Liver (tissue), 8 donors: ENCODE measurements at regions not wholly inside any gene's neighbourhood (a gene's known extent, or its start where the extent isn't known, plus 50 kb on each side); places are given as distances from the start of the nearest gene placed in this dataset.

Experiments
- DNase-seq: peaks from one replicate; pipeline ENCODE4 v3.0.0-alpha.2; 2017; ENCODE audit warnings: low spot score
- H3K27ac ChIP-seq, 2 donors: one replicate each; pipeline ENCODE4 v1.7.0; 2013; ENCODE audit warnings: inconsistent platforms in 2 of 2, low read length in 2 of 2, control low read depth in 1 of 2, low read depth in 1 of 2, mild to moderate bottlenecking in 1 of 2
- H3K27me3 ChIP-seq, 4 donors: one replicate each; pipeline versions ENCODE4 v1.6.1 to v1.7.0; 2013; ENCODE audit warnings: low read length in 3 of 4, inconsistent platforms in 1 of 4, mild to moderate bottlenecking in 1 of 4, moderate library complexity in 1 of 4; ENCODE audit not compliant: control insufficient read depth in 4 of 4, insufficient read depth in 4 of 4
- H3K36me3 ChIP-seq, 4 donors: one replicate each; pipeline versions ENCODE4 v1.6.1 to v1.7.0; 2013; ENCODE audit warnings: low read length in 3 of 4, mild to moderate bottlenecking in 3 of 4, low read depth in 1 of 4, moderate library complexity in 1 of 4; ENCODE audit not compliant: control insufficient read depth in 4 of 4, insufficient read depth in 3 of 4
- H3K4me1 ChIP-seq, 4 donors: one replicate each; pipeline versions ENCODE4 v1.6.1 to v1.7.0; 2013; ENCODE audit warnings: low read length in 3 of 4, mild to moderate bottlenecking in 3 of 4, moderate library complexity in 1 of 4; ENCODE audit not compliant: control insufficient read depth in 4 of 4, insufficient read depth in 4 of 4
- H3K4me3 ChIP-seq, 3 donors: one replicate each; pipeline versions ENCODE4 v1.6.1 to v1.7.0; 2013; ENCODE audit warnings: low read length in 3 of 3, control low read depth in 1 of 3, low read depth in 1 of 3, mild to moderate bottlenecking in 1 of 3
- H3K9ac ChIP-seq, 2 donors: one replicate each; pipeline ENCODE4 v1.7.0; 2013; ENCODE audit warnings: low read length in 2 of 2, mild to moderate bottlenecking in 2 of 2, moderate library complexity in 2 of 2, control low read depth in 1 of 2, low read depth in 1 of 2
- H3K9me3 ChIP-seq, 4 donors: one replicate each; pipeline versions ENCODE4 v1.6.1 to v1.7.0; 2013; ENCODE audit warnings: low read length in 3 of 4; ENCODE audit not compliant: control insufficient read depth in 4 of 4
- CTCF ChIP-seq: fragments of 150-350 bp; IDR thresholded peaks from 2 replicates; pipeline ENCODE4 v1.5.1; 2017; ENCODE audit warnings: improper control_type of control experiment, low read depth, low read length; ENCODE audit not compliant: missing input control
- EGR1 ChIP-seq, 2 donors: IDR thresholded peaks; 2 replicates each; pipeline ENCODE4 v1.6.1; 2016 to 2018; ENCODE audit warnings: antibody characterized with exemption in 2 of 2, low read depth in 2 of 2
- FOXA1 ChIP-seq: IDR thresholded peaks from 2 replicates; pipeline ENCODE4 v1.6.1; 2016; ENCODE audit warnings: antibody characterized with exemption
- FOXA2 ChIP-seq: IDR thresholded peaks from 2 replicates; pipeline ENCODE4 v1.6.1; 2016; ENCODE audit warnings: antibody characterized with exemption
- GABPA ChIP-seq, 2 donors: IDR thresholded peaks in 1 of 2; conservative IDR thresholded peaks in 1 of 2; 2 replicates each; pipeline ENCODE4 v1.6.1; 2016; ENCODE audit warnings: antibody characterized with exemption in 2 of 2, mild to moderate bottlenecking in 1 of 2, moderate library complexity in 1 of 2
- HNF4A ChIP-seq, 2 donors: conservative IDR thresholded peaks; 2 replicates each; pipeline ENCODE4 v1.6.1; 2016; ENCODE audit warnings: antibody characterized with exemption in 2 of 2, mild to moderate bottlenecking in 2 of 2
- JUND ChIP-seq, 2 donors: IDR thresholded peaks; 2 replicates each; pipeline ENCODE4 v1.6.1; 2016; ENCODE audit warnings: antibody characterized with exemption in 2 of 2
- MAX ChIP-seq: IDR thresholded peaks from 2 replicates; pipeline ENCODE4 v1.6.1; 2016; ENCODE audit warnings: antibody characterized with exemption
- NR2F2 ChIP-seq: IDR thresholded peaks from 2 replicates; pipeline ENCODE4 v1.6.1; 2016; ENCODE audit warnings: antibody characterized with exemption
- REST ChIP-seq: IDR thresholded peaks from 2 replicates; pipeline ENCODE4 v1.6.1; 2016; ENCODE audit warnings: antibody characterized with exemption, mild to moderate bottlenecking
- RXRA ChIP-seq, 2 donors: IDR thresholded peaks; 2 replicates each; pipeline ENCODE4 v1.6.1; 2017 to 2018; ENCODE audit warnings: antibody characterized with exemption in 2 of 2, mild to moderate bottlenecking in 1 of 2
- SP1 ChIP-seq: IDR thresholded peaks from 2 replicates; pipeline ENCODE4 v1.6.1; 2018; ENCODE audit warnings: antibody characterized with exemption, mild to moderate bottlenecking
- TAF1 ChIP-seq: conservative IDR thresholded peaks from 2 replicates; pipeline ENCODE4 v1.6.1; 2016; ENCODE audit warnings: antibody characterized with exemption, mild to moderate bottlenecking
- WGBS: extraction: QIAGEN DNeasy Blood & Tissue Kit; methylation state at CpG from one replicate; pipeline ENCODE4 v1.1.7; 2013; 5-methylcytosine and 5-hydroxymethylcytosine counted together
- TF ChIP-seq, protein P1 (sequence below): IDR thresholded peaks from 2 replicates; pipeline ENCODE4 v1.6.1; 2016; ENCODE audit warnings: antibody characterized with exemption
- donor health status: healthy.
- donor health status: healthy.
- donor health status: healthy.
- donor health status: healthy.
- donor health status: healthy.

DNA sequence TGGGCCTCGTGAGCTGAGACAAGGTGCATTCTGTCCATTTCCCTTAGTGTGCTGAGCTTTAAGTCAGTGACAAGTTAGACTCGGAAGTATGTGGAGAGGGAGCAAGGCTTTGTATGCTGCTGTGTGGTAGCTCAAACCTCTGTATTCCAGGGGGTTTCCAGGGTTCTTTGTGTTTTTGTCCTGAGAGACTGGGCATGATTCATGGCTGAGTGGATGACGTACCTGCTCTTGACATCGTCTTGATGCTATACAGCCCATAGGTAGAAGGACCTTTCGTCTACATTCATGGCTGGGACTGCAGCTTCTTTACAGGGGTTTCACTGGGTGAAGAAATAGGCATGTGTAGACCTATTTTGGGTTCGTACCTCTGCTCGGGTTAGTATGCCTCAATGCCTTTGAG lies 162.7 kb upstream of the WDR1 start:
- Histone ChIP-seq H3K9me3 (no peaks in the 10 kb centered on the region), H3K36me3 (no peaks in the 10 kb centered on the region), H3K27ac (no peak overlapping the region), H3K4me3 (no peak overlapping the region), H3K27me3 (no peaks in the 10 kb centered on the region), H3K9ac (no peak overlapping the region), H3K4me1 (no peaks in the 10 kb centered on the region)
- DNase-seq, result no peak
- 92% methylated on average over 7 of the region's 7 CpGs for WGBS
- TF ChIP-seq REST, result no peak
- TF ChIP-seq CTCF, result no peak
- TF ChIP-seq JUND (IDR thresholded peaks at IDR 0.05), result no peak
- TF ChIP-seq, protein P1, sequence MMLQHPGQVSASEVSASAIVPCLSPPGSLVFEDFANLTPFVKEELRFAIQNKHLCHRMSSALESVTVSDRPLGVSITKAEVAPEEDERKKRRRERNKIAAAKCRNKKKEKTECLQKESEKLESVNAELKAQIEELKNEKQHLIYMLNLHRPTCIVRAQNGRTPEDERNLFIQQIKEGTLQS, result no peak
- TF ChIP-seq FOXA2, result no peak
- TF ChIP-seq MAX, result no peak
- TF ChIP-seq GABPA (IDR thresholded peaks at IDR 0.05 in 1 of 2, conservative IDR thresholded peaks at IDR 0.05 in 1 of 2), result no peak
- no peak for TF ChIP-seq FOXA1

DNA sequence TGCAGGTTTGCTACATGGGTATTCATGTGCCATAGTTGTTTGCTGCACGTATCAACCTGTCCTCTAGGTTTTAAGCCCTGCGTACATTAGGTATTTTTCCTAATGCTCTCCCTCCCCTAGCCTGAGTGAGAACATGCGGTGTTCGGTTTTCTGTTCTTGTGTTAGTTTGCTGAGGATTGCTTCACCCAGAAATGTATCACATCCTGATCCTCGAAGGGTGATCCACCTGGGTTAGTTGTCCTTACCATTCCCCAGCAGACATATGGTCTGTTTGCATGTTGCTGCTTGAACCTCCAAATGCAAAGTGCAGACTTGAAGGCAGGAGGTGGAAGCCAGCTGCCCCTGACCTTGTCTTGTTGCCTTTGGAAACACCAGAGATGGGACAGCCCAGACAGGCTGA lies 161.5 kb upstream of the WDR1 start:
- Histone ChIP-seq H3K9ac (no peak overlapping the region), H3K4me3 (no peak overlapping the region), H3K4me1 (no peaks in the 10 kb centered on the region), H3K36me3 (no peaks in the 10 kb centered on the region), H3K9me3 (no peaks in the 10 kb centered on the region), H3K27me3 (no peaks in the 10 kb centered on the region), H3K27ac (no peak overlapping the region)
- 92% methylated on average over 5 of the region's 5 CpGs for WGBS
- no peak for DNase-seq
- TF ChIP-seq EGR1 (IDR thresholded peaks at IDR 0.05; ENCODE audit: low read depth in 2 of 2) (no peak), GABPA (IDR thresholded peaks at IDR 0.05 in 1 of 2, conservative IDR thresholded peaks at IDR 0.05 in 1 of 2) (no peak), MAX (no peak), HNF4A (conservative IDR thresholded peaks at IDR 0.05) (no peak), TAF1 (no peak), REST (no peak), NR2F2 (no peak), FOXA1 (no peak), CTCF (no peak), RXRA (IDR thresholded peaks at IDR 0.05) (no peak), SP1 (no peak)
